ENCODE measurements at regions not wholly inside any gene's neighbourhood (a gene's known extent, or its start where the extent isn't known, plus 50 kb on each side); places are given as distances from the start of the nearest gene placed in this dataset.
"Not testable (repeated sequence)": the region's sequence is repeated elsewhere in the genome, so short reads cannot be mapped to it uniquely, and the experiment has no call there.

GRCh38 chr3:80785475-80785874, 976.0 kb downstream of the GBE1 start:
- Mint-ChIP-seq H3K4me1 (no peaks in the 10 kb centered on the region), H3K36me3 (no peaks in the 10 kb centered on the region), H3K27ac (no peak overlapping the region), H3K27me3 (no peaks in the 10 kb centered on the region), H3K4me3 (no peak overlapping the region), H3K9me3 (no peaks in the 10 kb centered on the region)
- no peak for ATAC-seq

GRCh38 chr3:80771085-80771484, 990.4 kb downstream of the GBE1 start:
- no peaks in the 10 kb centered on the region for H3K36me3 Mint-ChIP-seq
- no peaks in the 10 kb centered on the region for H3K4me1 Mint-ChIP-seq
- H3K27me3 Mint-ChIP-seq: no peaks in the 10 kb centered on the region
- peaks cover 6% of the 10 kb centered on the region for H3K9me3 Mint-ChIP-seq
- peak; percentile 57 for ATAC-seq
- no peak overlapping the region for H3K4me3 Mint-ChIP-seq
- no peak overlapping the region for H3K27ac Mint-ChIP-seq

DNA sequence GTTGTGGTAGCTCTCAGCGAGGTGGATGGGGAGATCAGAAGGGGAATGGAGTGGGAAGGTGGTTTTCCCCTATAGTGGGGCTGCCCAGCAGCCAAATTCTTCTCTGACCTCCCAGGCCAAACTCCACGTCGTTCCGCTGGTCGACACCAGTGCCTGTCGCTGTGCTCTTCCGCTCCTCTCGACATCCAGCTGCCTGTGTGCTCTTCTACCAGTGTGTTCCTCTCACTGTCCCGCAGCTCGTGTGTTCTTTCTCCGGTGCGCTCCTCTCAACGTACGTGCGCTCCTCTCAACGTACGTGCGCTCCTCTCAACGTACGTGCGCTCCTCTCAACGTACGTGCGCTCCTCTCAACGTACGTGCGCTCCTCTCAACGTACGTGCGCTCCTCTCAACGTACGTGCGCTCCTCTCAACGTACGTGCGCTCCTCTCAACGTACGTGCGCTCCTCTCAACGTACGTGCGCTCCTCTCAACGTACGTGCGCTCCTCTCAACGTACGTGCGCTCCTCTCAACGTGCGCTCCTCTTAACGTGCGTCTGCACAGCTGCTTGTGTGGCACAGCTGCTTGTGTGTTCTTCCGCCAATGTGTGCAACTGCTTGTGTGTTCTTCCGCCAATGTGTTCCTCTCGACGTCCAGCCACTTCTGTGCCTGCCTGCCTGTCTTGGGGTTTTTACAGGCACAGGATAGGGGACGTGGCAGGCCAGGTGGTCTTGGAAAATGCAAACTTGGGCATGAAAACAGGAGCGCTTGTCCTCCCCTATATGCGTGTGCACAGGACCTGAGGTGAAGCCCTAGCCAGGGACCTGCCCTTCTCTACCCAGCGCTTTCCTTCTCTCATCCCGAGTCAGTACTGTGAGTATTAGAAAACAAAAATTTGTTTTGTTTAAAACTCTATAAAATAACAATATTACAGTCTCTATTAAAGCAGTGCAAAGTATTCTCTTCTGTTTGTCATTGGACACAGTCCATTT, 991.1 kb downstream of the GBE1 start:
- Mint-ChIP-seq H3K36me3 (no peaks in the 10 kb centered on the region), H3K27ac (no peak overlapping the region), H3K4me3 (peak overlapping the region; percentile 54), H3K4me1 (no peaks in the 10 kb centered on the region), H3K27me3 (no peaks in the 10 kb centered on the region), H3K9me3 (peaks cover 6% of the 10 kb centered on the region)
- ATAC-seq: no peak

DNA sequence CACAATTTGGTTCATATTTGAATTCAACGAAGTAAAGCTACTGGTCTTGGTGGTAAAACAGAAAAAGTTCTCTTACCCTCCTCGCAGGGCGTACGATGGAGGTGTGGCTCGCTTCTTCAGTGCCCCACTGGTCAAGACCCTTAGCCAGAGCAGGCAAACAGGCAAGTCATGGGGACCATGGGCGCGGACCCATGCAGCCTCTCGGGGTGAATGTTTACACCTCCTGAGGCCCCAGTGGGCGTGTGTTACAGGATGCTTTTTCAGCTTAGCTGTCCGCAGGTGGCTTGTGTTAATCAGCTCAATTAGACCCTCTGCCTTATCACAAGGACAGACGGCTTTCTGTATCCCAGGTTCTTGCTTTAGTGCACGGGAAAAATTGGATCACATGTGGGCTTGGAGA, 991.8 kb downstream of the GBE1 start:
- Mint-ChIP-seq H3K27me3 (no peaks in the 10 kb centered on the region), H3K36me3 (no peaks in the 10 kb centered on the region), H3K27ac (no peak overlapping the region), H3K4me3 (peak overlapping the region; percentile 54), H3K9me3 (peaks cover 6% of the 10 kb centered on the region), H3K4me1 (no peaks in the 10 kb centered on the region)
- ATAC-seq: peak; percentile 51

DNA sequence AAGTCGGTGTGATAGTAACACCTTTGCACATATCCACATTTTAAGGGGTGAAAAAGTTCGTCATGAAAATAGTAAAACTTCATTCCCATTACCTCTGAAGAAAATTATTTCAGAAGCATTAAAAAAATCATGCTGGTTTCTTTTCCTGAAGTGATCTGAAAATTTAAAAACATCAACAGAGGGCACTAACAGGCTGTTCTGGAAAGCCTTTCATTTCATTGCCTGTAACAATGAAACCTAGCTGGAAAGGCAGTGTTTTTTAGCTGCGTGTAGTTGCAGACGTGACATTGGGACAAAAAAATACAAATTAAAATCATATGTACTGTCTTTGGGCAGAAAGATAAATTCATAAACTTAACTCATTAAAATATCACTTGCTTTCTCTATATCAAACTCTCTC, 993.8 kb downstream of the GBE1 start:
- Mint-ChIP-seq H3K27me3 (no peaks in the 10 kb centered on the region), H3K36me3 (no peaks in the 10 kb centered on the region), H3K9me3 (peaks cover 4% of the 10 kb centered on the region), H3K27ac (no peak overlapping the region), H3K4me3 (no peak overlapping the region), H3K4me1 (no peaks in the 10 kb centered on the region)
- ATAC-seq: no peak

DNA sequence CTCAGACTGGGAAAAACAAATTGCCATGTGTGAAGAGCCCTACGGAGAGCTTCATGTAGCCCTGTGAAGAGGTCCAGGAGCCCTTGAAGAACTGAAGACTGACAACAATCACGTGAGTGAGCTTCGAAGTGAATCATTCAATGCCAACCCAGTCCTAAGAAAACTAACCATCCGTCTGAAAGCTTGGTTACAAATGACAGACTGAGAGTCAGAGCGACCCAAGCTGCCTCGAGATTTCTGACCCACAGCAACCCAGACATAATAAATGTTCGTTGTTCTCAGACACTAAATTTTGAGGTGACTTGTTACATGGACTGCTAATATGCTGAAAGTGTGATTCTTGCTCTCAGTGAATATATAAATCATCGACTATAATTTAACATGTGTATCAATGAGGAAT, 987.2 kb upstream of the ROBO1 start:
- no peak overlapping the region for H3K4me3 Mint-ChIP-seq
- no peak for ATAC-seq

DNA sequence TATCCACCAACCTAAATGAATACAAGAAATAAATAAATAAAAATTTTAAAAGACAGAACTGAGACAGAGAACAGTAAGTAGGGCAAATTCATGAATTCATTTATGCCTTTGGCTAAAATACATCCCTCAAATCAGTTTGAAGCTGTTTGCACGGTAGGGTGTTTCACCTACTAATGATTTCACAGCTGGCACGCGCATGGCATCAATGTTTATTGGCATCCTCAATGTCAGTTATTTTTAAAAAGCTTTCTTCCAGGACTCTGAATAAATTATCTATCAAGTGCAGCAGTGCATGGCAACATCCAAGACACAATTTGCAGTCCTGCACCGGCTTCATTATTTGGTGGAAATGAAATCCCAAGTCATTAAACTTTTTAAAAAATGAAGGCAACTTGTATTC, 985.2 kb upstream of the ROBO1 start:
- H3K4me1 Mint-ChIP-seq: no peaks in the 10 kb centered on the region
- no peak overlapping the region for H3K27ac Mint-ChIP-seq
- ATAC-seq: no peak
- H3K4me3 Mint-ChIP-seq: no peak overlapping the region
- H3K27me3 Mint-ChIP-seq: no peaks in the 10 kb centered on the region
- H3K36me3 Mint-ChIP-seq: no peaks in the 10 kb centered on the region
- peaks cover 3% of the 10 kb centered on the region for H3K9me3 Mint-ChIP-seq

More for the DNA sequence above, 987.2 kb upstream of the ROBO1 start:
- no peak overlapping the region for H3K27ac Mint-ChIP-seq
- H3K4me1 Mint-ChIP-seq: no peaks in the 10 kb centered on the region
- no peaks in the 10 kb centered on the region for H3K27me3 Mint-ChIP-seq
- peaks cover 3% of the 10 kb centered on the region for H3K9me3 Mint-ChIP-seq
- no peaks in the 10 kb centered on the region for H3K36me3 Mint-ChIP-seq

- Mint-ChIP-seq H3K27me3 (no peaks in the 10 kb centered on the region), H3K9me3 (peaks cover 3% of the 10 kb centered on the region), H3K4me3 (no peak overlapping the region), H3K4me1 (no peaks in the 10 kb centered on the region), H3K27ac (no peak overlapping the region), H3K36me3 (no peaks in the 10 kb centered on the region)
- ATAC-seq: no peak
These were observed 982.8 kb upstream of the ROBO1 start for GRCh38 chr3:80750637-80751036.

- Mint-ChIP-seq H3K4me3 (no peak overlapping the region), H3K36me3 (no peaks in the 10 kb centered on the region), H3K27ac (no peak overlapping the region), H3K9me3 (peaks cover 5% of the 10 kb centered on the region), H3K27me3 (no peaks in the 10 kb centered on the region), H3K4me1 (no peaks in the 10 kb centered on the region)
- ATAC-seq: no peak
These were observed 967.1 kb upstream of the ROBO1 start for GRCh38 chr3:80734920-80735319.

GRCh38 chr3:80734483-80734882, 966.7 kb upstream of the ROBO1 start:
- ATAC-seq: no peak
- Mint-ChIP-seq H3K36me3 (no peaks in the 10 kb centered on the region), H3K9me3 (peaks cover 2% of the 10 kb centered on the region), H3K27me3 (no peaks in the 10 kb centered on the region), H3K27ac (no peak overlapping the region), H3K4me1 (no peaks in the 10 kb centered on the region), H3K4me3 (no peak overlapping the region)

DNA sequence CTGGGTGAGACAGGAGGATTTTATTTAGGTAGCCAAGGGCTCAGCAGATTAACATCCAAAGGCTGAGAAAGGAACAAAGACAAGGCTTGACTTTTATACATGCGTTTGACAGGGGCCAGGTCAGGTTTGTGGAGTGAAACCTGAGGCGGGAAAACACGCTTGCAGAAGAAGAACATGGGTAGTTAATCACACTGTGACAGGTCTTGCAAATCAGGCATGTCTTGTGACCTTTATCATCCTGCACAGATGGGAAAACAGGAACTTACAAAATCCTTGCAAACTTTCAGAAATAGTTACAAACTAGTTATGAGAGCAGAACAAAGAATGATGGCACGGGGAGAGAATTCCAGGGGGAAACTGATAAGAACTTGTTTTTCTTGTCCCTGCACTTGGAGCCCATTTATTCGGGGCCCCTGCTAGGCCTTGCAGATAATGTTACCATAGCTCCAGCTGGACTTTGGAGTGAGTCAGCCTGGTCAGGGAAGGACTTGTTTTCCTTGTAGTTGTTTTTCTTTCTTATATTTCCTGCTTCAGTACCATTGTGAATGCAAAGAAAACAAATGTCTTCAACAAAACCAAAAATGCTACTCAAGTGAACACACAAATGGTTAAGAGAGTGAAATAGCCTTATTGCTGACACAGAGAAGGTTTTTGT, 965.9 kb upstream of the ROBO1 start:
- Mint-ChIP-seq H3K4me3 (no peak overlapping the region), H3K27ac (no peak overlapping the region), H3K4me1 (no peaks in the 10 kb centered on the region), H3K36me3 (no peaks in the 10 kb centered on the region), H3K27me3 (no peaks in the 10 kb centered on the region), H3K9me3 (peaks cover 2% of the 10 kb centered on the region)
- no peak for ATAC-seq

DNA sequence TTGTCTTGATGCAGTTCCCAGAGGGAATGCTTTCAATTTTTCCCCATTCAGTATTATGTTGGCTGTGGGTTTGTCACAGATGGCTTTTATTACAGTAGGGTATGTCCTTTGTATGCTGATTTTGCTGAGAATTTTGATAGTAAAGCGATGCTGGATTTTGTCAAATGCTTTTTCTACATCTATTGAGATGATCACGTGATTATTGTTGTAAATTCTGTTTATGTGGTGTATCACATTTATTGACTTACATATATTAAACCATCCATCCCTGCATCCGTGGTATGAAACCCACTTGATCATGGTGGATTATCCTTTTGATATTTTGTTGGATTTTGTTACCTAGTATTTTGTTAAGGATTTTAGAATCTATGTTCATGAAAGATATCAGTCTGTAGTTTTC, 959.8 kb upstream of the ROBO1 start:
- H3K27ac Mint-ChIP-seq, H3K4me1 Mint-ChIP-seq, H3K27me3 Mint-ChIP-seq, H3K36me3 Mint-ChIP-seq, H3K9me3 Mint-ChIP-seq, H3K4me3 Mint-ChIP-seq, ATAC-seq: not testable (repeated sequence)

DNA sequence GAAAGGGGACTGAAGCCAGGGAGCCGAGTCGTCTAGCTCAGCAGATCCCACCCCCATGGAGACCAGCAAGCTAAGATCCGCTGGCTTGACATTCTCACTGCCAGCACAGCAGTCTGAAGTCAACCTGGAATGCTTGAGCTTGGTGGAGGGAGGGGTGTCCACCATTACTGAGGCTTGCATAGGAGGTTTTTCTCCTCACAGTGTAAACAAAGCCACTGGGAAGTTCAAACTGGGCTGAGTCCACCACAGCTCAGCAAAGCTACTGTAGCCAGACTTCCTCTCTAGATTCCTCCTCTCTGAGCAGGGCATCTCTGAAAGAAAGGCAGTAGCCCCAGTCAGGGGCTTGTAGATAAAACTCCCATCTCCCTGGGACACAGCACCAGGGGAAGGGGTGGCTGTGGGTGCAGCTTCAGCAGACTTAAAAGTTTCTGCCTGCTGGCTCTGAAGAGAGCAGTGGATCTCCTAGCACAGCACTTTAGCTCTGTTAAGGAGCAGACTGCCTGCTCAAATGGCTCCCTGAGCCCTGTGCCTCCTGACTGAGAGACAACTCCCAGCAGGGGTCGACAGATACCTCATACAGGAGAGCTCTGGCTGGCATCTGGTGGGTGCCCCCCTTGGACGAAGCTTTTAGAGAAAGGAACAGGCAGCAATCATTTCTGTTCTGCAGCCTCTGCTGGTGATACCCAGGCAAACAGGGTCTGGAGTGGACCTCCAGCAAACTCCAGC, 942.0 kb upstream of the ROBO1 start:
- H3K9me3 Mint-ChIP-seq: peaks cover 12% of the 10 kb centered on the region
- not testable (repeated sequence) for H3K27ac Mint-ChIP-seq, ATAC-seq, H3K4me1 Mint-ChIP-seq, H3K36me3 Mint-ChIP-seq, H3K4me3 Mint-ChIP-seq, H3K27me3 Mint-ChIP-seq

DNA sequence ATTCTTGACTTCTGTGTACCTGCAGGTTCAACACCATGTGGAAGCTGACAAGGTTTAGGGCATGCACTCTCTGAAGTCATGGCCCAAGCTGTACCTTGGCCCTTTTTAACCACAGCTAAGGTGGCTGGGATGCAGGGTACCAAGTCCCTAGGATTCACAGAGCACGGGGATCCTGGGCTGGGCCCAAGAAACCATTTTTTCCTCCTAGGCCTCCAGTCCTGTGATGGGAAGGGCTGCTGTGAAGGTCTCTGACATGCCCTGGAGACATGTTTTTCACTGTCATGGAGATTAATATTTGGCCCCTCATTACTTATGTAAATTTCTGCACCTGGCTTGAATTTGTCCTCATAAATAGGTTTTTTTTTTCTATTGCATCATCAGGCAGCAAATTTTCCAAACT, 937.5 kb upstream of the ROBO1 start:
- no peak overlapping the region for H3K4me3 Mint-ChIP-seq
- H3K36me3 Mint-ChIP-seq: no peaks in the 10 kb centered on the region
- no peak overlapping the region for H3K27ac Mint-ChIP-seq
- no peak for ATAC-seq
- H3K4me1 Mint-ChIP-seq: no peaks in the 10 kb centered on the region
- H3K27me3 Mint-ChIP-seq: no peaks in the 10 kb centered on the region
- peaks cover 7% of the 10 kb centered on the region for H3K9me3 Mint-ChIP-seq

GRCh38 chr3:80701349-80701748, 933.6 kb upstream of the ROBO1 start:
- H3K4me1 Mint-ChIP-seq: no peaks in the 10 kb centered on the region
- no peak for ATAC-seq
- H3K27ac Mint-ChIP-seq: no peak overlapping the region
- H3K27me3 Mint-ChIP-seq: no peaks in the 10 kb centered on the region
- peaks cover 7% of the 10 kb centered on the region for H3K9me3 Mint-ChIP-seq
- H3K36me3 Mint-ChIP-seq: no peaks in the 10 kb centered on the region
- H3K4me3 Mint-ChIP-seq: no peak overlapping the region

Measured in stimulated activated memory B cell treated with anti-CD40 and anti-IgM and Interleukin-4, amounts not matched to agents 10 μg/mL and 1 μg/mL and 100 μg/mL, for 72 hours (primary cell).